AG04449 (cell line): ENCODE measurements at regions not wholly inside any gene's neighbourhood (a gene's known extent, or its start where the extent isn't known, plus 50 kb on each side); places are given as distances from the start of the nearest gene placed in this dataset.

ENCODE experiments used
- CTCF ChIA-PET: fragments of 350-600 bp; formaldehyde crosslinking; extraction: SDS; loops from one replicate; lab custom pipeline; 2021; ENCODE audit warnings: antibody characterized with exemption; lab: Yijun Ruan, JAX
- POLR2A ChIA-PET: fragments of 400-600, 350-600 bp; formaldehyde crosslinking; extraction: SDS; loops from one replicate; lab custom pipeline; 2020; ENCODE audit warnings: antibody characterized with exemption, inconsistent platforms; lab: Yijun Ruan, JAX
- DNase-seq: peaks from one replicate; pipeline ENCODE4 v3.0.0-alpha.2; 2010; ENCODE audit warnings: low read depth, low spot score
- H3K4me3 ChIP-seq: 2 replicates; pipeline ENCODE4 v1.5.1; 2011; ENCODE audit warnings: low read depth, mild to moderate bottlenecking, control low read depth, low read length
- TF ChIP-seq, protein P1 (sequence below): IDR thresholded peaks from one replicate; pipeline ENCODE4 v1.5.1; 2011; ENCODE audit warnings: mild to moderate bottlenecking, moderate library complexity, low read length, control low read depth, inconsistent platforms; ENCODE audit not compliant: insufficient read depth; ENCODE audit errors: missing control alignments

DNA sequence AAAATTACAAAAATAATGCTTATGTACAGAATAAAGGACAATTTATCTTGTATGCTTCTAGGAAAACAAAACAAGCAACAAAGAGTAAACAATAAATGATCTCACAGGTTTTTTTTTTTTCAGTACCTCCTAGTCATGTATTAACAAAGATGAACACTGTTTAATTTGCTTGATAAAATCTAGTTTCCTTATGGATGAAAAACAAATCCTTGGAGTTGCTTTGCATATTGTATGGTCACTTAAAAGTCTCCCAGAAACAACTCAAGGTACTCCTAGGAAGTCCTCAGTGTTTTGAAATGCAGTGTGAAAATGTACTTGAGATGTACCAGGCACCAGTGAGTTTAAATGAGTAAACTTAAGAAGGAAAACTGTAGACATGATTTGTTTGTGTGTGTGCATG, 686.0 kb upstream of the BRINP3 start:
- DNase-seq: no peak
- TF ChIP-seq, protein P1, sequence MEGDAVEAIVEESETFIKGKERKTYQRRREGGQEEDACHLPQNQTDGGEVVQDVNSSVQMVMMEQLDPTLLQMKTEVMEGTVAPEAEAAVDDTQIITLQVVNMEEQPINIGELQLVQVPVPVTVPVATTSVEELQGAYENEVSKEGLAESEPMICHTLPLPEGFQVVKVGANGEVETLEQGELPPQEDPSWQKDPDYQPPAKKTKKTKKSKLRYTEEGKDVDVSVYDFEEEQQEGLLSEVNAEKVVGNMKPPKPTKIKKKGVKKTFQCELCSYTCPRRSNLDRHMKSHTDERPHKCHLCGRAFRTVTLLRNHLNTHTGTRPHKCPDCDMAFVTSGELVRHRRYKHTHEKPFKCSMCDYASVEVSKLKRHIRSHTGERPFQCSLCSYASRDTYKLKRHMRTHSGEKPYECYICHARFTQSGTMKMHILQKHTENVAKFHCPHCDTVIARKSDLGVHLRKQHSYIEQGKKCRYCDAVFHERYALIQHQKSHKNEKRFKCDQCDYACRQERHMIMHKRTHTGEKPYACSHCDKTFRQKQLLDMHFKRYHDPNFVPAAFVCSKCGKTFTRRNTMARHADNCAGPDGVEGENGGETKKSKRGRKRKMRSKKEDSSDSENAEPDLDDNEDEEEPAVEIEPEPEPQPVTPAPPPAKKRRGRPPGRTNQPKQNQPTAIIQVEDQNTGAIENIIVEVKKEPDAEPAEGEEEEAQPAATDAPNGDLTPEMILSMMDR: no peak
- ChIA-PET POLR2A (no interaction called here), CTCF (no interaction called here)
- no peak overlapping the region for H3K4me3 ChIP-seq

DNA sequence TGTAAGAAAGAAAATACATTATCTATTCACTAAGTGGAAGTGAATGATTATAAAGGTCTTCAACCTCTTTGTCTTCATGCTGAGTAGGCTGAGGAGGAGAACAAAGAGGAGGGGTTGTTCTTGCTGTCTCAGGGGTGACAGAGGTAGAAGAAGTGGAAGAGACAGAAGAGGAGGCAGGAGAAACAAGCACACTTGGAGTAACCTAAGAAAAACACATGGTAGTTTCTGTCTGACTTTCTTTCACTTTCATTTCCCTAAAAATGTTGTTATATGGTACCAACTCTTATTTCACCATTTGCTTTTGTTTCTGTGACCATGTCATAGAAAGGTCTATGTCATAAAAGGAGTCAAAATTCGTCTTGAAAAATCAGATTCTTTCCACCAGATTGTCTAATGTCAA, 696.6 kb upstream of the BRINP3 start:
- TF ChIP-seq, protein P1: no peak
- ChIA-PET POLR2A (no interaction called here), CTCF (no interaction called here)
- peak overlapping the region; percentile 27 for H3K4me3 ChIP-seq
- DNase-seq: no peak

DNA sequence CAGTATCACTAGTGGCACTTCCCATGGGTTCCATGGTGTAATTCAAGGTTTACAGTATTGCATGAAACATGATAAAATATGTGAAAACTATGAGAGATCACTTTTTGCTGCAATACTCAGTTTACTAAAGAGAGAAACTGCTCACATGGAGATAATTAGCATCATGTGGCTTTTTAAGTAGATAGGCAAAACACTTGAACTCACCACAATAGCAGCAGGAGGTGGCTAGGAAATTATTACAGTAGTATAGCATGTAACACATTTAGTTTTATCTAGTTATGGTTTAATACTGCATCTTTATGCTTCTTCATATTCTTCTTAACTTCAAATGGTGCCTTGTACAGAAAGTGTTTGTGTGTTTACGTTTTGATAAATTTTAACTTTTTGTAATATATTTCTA, 698.5 kb upstream of the BRINP3 start:
- ChIA-PET CTCF (no interaction called here), POLR2A (no interaction called here)
- TF ChIP-seq, protein P1: no peak

DNA sequence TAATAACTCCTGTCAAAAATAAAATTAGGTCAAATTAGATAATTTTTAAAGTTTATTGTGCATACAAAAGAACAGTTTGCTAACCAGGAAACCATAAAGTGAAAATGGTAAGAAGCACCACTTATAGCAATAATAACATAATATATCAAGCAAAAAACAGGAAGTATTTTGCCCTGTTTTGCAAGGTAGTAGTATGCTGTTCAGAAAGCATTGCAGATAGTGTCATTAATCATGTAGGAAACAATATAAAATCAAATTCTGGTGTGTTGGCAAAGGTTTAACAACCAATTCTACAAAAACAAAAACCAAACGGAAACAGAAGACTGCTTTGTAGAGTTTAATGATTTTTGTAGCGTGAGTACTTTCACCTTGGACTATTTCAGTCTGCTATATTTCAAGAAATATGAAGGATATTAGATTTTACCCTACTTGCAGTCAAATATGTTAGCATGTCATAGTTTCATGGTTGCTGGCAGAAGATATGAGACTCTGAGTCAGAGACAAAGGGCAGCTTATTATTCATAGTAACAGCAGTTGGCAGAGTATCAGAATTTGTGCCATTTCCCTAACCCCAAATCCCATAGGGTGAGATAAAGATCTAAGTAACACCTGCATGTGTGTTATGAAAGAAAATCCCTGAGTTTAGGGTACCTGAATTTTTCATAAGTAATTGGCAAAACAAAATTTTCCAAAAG, 729.0 kb upstream of the BRINP3 start:
- POLR2A ChIA-PET: no interaction called here
- H3K4me3 ChIP-seq: no peak overlapping the region
- TF ChIP-seq, protein P1: no peak
- CTCF ChIA-PET: no interaction called here
- no peak for DNase-seq

More for the DNA sequence above, 698.5 kb upstream of the BRINP3 start:
- no peak for DNase-seq
- no peak overlapping the region for H3K4me3 ChIP-seq

DNA sequence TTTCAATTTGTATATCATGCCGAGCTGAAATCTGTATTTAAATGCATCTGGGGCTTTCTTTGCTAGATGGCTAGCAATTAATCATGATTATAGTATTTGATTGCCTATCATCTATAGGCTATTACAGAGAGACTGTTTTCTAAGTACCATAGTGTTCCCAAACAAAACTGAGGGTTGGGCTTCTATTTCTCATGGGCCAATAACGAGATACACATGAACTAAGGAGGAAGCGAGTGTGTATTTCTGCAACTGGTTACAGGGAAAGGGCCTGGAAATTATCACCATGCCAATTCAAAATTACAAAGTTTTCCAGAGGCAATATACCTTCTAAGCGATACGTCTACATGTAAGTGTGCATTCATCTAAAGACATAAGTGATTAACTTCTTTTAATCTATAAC, 744.5 kb upstream of the BRINP3 start:
- H3K4me3 ChIP-seq: no peak overlapping the region
- ChIA-PET CTCF (no interaction called here), POLR2A (no interaction called here)
- no peak for DNase-seq
- TF ChIP-seq, protein P1: no peak

DNA sequence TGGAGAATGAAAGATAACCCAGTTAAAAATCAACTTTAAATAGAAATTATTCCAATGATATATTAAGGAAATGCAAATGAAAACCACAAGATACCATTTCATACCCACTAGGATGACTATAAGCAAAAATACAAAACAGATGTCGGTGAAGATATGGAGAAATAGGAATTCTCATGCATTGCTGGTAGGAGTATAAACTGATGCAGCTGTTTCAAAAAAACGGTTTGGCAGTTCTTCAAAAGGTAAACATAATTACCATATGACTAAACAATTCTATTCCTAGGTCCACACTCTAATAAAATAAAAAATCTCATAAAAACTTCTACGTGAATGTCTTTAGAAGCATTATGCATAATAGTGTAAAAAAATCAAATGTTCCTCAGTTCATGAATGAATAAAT, 763.3 kb upstream of the BRINP3 start:
- ChIA-PET POLR2A (no interaction called here), CTCF (no interaction called here)
- TF ChIP-seq, protein P1: no peak
- no peak overlapping the region for H3K4me3 ChIP-seq
- peak; percentile 9 for DNase-seq
